IMR-90 (cell line): ENCODE measurements at regions not wholly inside any gene's neighbourhood (a gene's known extent, or its start where the extent isn't known, plus 50 kb on each side); places are given as distances from the start of the nearest gene placed in this dataset.
"Not testable (repeated sequence)": the region's sequence is repeated elsewhere in the genome, so short reads cannot be mapped to it uniquely, and the experiment has no call there.

Source experiments
- ATAC-seq: fragments of 200-7000 bp; cut with Tn5 transposase; 2 replicates; pipeline ENCODE4 v1.9.1; 2020; ENCODE audit warnings: low read depth, mild to moderate bottlenecking, moderate library complexity
- BruUV-seq: library from RNA; stranded (reverse); fragments of 400-500 nt; replicated peaks from 2 replicates; lab custom pipeline; 2021; lab: Mats Ljungman, UMichigan
- CTCF ChIA-PET: fragments of 300-600 bp; formaldehyde crosslinking; extraction: SDS; loops from one replicate; lab custom pipeline; 2021; ENCODE audit warnings: antibody characterized with exemption; lab: Yijun Ruan, JAX
- POLR2A ChIA-PET: fragments of 300-600 bp; sonication (Branson Sonifier 250); formaldehyde crosslinking; loops from one replicate; lab custom pipeline; 2022; ENCODE audit warnings: antibody characterized with exemption; ENCODE audit not compliant: unreplicated experiment; lab: Charles Lee
- DNase-seq: peaks from one replicate; pipeline ENCODE4 v3.0.0; 2013
- H2AFZ ChIP-seq: replicated peaks from 2 replicates; pipeline ENCODE3; 2013; ENCODE audit warnings: low read length, mild to moderate bottlenecking; ENCODE audit not compliant: poor library complexity
- H2AK5ac ChIP-seq: 2 replicates; pipeline ENCODE4 v1.6.1; 2013; ENCODE audit warnings: low read depth, low read length, inconsistent platforms
- H2AK9ac ChIP-seq: replicated peaks from 2 replicates; pipeline ENCODE3; 2013; ENCODE audit warnings: mild to moderate bottlenecking, low read depth, low read length, moderate library complexity; ENCODE audit not compliant: poor library complexity
- H2BK120ac ChIP-seq: 2 replicates; pipeline ENCODE4 v1.6.1; 2013; ENCODE audit warnings: low read depth, low read length, inconsistent platforms
- H2BK15ac ChIP-seq: 3 replicates; pipeline ENCODE4 v1.6.1; 2013; ENCODE audit warnings: low read depth, low read length, inconsistent platforms
- H2BK20ac ChIP-seq: 2 replicates; pipeline ENCODE4 v1.6.1; 2013; ENCODE audit warnings: low read depth, mild to moderate bottlenecking, inconsistent platforms, low read length, moderate library complexity
- H2BK5ac ChIP-seq: 2 replicates; pipeline ENCODE4 v1.6.1; 2013; ENCODE audit warnings: mild to moderate bottlenecking, low read depth, low read length, inconsistent platforms; ENCODE audit not compliant: poor library complexity, severe bottlenecking
- H3K14ac ChIP-seq: replicated peaks from 2 replicates; pipeline ENCODE4 v1.6.1; 2013; ENCODE audit warnings: low read depth, low read length, inconsistent platforms
- H3K18ac ChIP-seq: 2 replicates; pipeline ENCODE4 v1.6.1; 2013; ENCODE audit warnings: low read depth, low read length, control low read depth
- H3K23ac ChIP-seq: 2 replicates; pipeline ENCODE4 v1.6.1; 2013; ENCODE audit warnings: low read depth, low read length, inconsistent platforms
- H3K27ac ChIP-seq: 2 replicates; pipeline ENCODE4 v1.5.1; 2013; ENCODE audit warnings: mild to moderate bottlenecking, control low read depth, low read length; ENCODE audit not compliant: insufficient read depth
- H3K27me3 ChIP-seq: 2 replicates; pipeline ENCODE4 v1.6.1; 2013; ENCODE audit warnings: low read length; ENCODE audit not compliant: control insufficient read depth, insufficient read depth
- H3K36me3 ChIP-seq: 2 replicates; pipeline ENCODE4 v1.6.1; 2013; ENCODE audit warnings: low read length, mixed read lengths; ENCODE audit not compliant: control insufficient read depth, insufficient read depth
- H3K4ac ChIP-seq: 2 replicates; pipeline ENCODE4 v1.6.1; 2013; ENCODE audit warnings: low read depth, low read length, inconsistent platforms
- H3K4me1 ChIP-seq: 2 replicates; pipeline ENCODE4 v1.6.1; 2013; ENCODE audit warnings: low read length, mixed read lengths; ENCODE audit not compliant: control insufficient read depth, insufficient read depth
- H3K4me2 ChIP-seq: 2 replicates; pipeline ENCODE4 v1.6.1; 2013; ENCODE audit warnings: low read depth, mild to moderate bottlenecking, control low read depth, low read length, moderate library complexity
- H3K4me3 ChIP-seq: 2 replicates; pipeline ENCODE4 v1.5.1; 2013; ENCODE audit warnings: low read depth, mild to moderate bottlenecking, control low read depth, low read length, moderate library complexity; ENCODE audit not compliant: insufficient read depth
- H3K56ac ChIP-seq: 2 replicates; pipeline ENCODE4 v1.6.1; 2013; ENCODE audit warnings: low read length, inconsistent platforms; ENCODE audit not compliant: insufficient read depth; ENCODE audit errors: extremely low read depth
- H3K79me1 ChIP-seq, 2 experiments: 2 replicates each; pipeline ENCODE4 v1.6.1; 2013; ENCODE audit warnings: low read length in 2 of 2, inconsistent platforms in 1 of 2, low read depth in 1 of 2
- H3K9ac ChIP-seq: 2 replicates; pipeline ENCODE4 v1.6.1; 2013; ENCODE audit warnings: low read depth, low read length, control low read depth
- H3K9me1 ChIP-seq: 2 replicates; pipeline ENCODE4 v1.6.1; 2013; ENCODE audit warnings: low read length, inconsistent platforms; ENCODE audit not compliant: insufficient read depth
- H3K9me3 ChIP-seq: 2 replicates; pipeline ENCODE4 v1.6.1; 2013; ENCODE audit warnings: low read length; ENCODE audit not compliant: control insufficient read depth, insufficient read depth
- H4K20me1 ChIP-seq: 2 replicates; pipeline ENCODE4 v1.6.1; 2013; ENCODE audit warnings: low read length, inconsistent platforms; ENCODE audit not compliant: insufficient read depth
- H4K5ac ChIP-seq: 2 replicates; pipeline ENCODE4 v1.6.1; 2013; ENCODE audit warnings: mild to moderate bottlenecking, low read depth, low read length, control low read depth
- H4K8ac ChIP-seq, 2 experiments: 2 replicates each; pipeline ENCODE4 v1.6.1; 2013; ENCODE audit warnings: low read depth in 2 of 2, low read length in 2 of 2, control low read depth in 1 of 2, inconsistent platforms in 1 of 2
- H4K91ac ChIP-seq: 2 replicates; pipeline ENCODE4 v1.6.1; 2013; ENCODE audit warnings: low read depth, low read length, inconsistent platforms; ENCODE audit not compliant: insufficient read depth
- FOS ChIP-seq: fragments of 150-350 bp; IDR thresholded peaks from 2 replicates; pipeline ENCODE4 v1.6.1; 2016; ENCODE audit warnings: low read depth, low read length
- MAFK ChIP-seq: IDR thresholded peaks from 2 replicates; pipeline ENCODE4 v1.6.1; 2012; ENCODE audit warnings: low read depth, low read length, improper control_type of control experiment
- POLR2A ChIP-seq: IDR thresholded peaks from 2 replicates; pipeline ENCODE4 v1.6.1; 2012; ENCODE audit warnings: mild to moderate bottlenecking, low read depth, low read length
- RAD21 ChIP-seq: IDR thresholded peaks from 2 replicates; pipeline ENCODE4 v1.6.1; 2012; ENCODE audit warnings: low read length, improper control_type of control experiment
- RCOR1 ChIP-seq: IDR thresholded peaks from 2 replicates; pipeline ENCODE4 v1.6.1; 2012; ENCODE audit warnings: mild to moderate bottlenecking, low read length, improper control_type of control experiment; ENCODE audit not compliant: insufficient replicate concordance
- WGBS, 2 experiments: methylation state at CpG; one replicate each; pipeline versions ENCODE4 v1.1.5 to v1.1.7; 2013; ENCODE audit warnings: missing lambda C conversion rate in 2 of 2; ENCODE audit not compliant: insufficient read length in 1 of 2; ENCODE audit errors: extremely low coverage in 2 of 2; 5-methylcytosine and 5-hydroxymethylcytosine counted together
- dilution Hi-C: fragments of 300-500 bp; cut with HindIII; formaldehyde crosslinking; loops from one replicate; pipeline ENCODE4 v1.14.3; 2018; ENCODE audit warnings: low sequenced_read_pairs; ENCODE audit not compliant: unreplicated experiment
- in situ Hi-C: fragments of 300-500 bp; cut with MboI; formaldehyde crosslinking; loops from 3 replicates; pipeline ENCODE4 v1.14.3; 2019; ENCODE audit warnings: low sequenced_read_pairs, inconsistent platforms, mixed read lengths
- intact Hi-C: fragments of 100-400 bp; cut with micrococcal nuclease; formaldehyde crosslinking; loops from 2 replicates; pipeline ENCODE4 v1.10.0; 2022

DNA sequence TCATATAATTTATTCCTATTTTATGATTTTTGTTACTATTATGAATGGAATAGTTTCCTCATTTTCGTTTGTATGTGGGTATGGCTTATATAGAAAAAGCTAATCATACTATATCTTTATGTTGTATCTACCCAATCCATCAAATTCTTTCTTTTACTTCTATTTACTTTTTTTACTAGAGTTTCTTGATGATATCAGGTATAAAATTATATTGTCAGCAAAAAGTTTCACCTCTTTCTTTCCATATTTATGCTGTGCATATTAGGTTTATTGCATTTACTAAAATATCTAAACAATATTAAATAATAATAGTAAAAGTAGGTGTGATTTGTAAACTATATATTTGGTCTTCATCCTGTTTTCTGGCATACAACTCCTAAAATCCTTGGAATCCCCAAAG lies 146.7 kb upstream of the PLXNC1 start:
- Histone ChIP-seq H3K9me3 (no peaks in the 10 kb centered on the region), H3K4ac (no peak overlapping the region), H4K8ac (no peak overlapping the region), H3K79me1 (no peaks in the 10 kb centered on the region), H3K18ac (no peak overlapping the region), H3K4me3 (no peak overlapping the region), H3K56ac (no peak overlapping the region), H3K4me2 (no peak overlapping the region), H2BK20ac (no peak overlapping the region), H2AK9ac (no peak overlapping the region), H2BK5ac (no peak overlapping the region), H3K36me3 (no peaks in the 10 kb centered on the region), H3K23ac (no peak overlapping the region), H3K9ac (no peak overlapping the region), H2BK15ac (no peak overlapping the region), H3K4me1 (no peaks in the 10 kb centered on the region), H4K20me1 (no peaks in the 10 kb centered on the region), H3K14ac (no peak overlapping the region), H2BK120ac (no peak overlapping the region), H3K27ac (no peak overlapping the region), H2AK5ac (no peak overlapping the region), H3K27me3 (no peaks in the 10 kb centered on the region), H3K9me1 (no peaks in the 10 kb centered on the region), H4K5ac (no peak overlapping the region), H4K91ac (no peak overlapping the region), H2AFZ (no peak overlapping the region)
- in situ Hi-C loops (no loop called here), intact Hi-C loops (no loop called here), dilution Hi-C loops (no loop called here)
- no TSS peak for BruUV-seq
- ATAC-seq (no peak), DNase-seq (no peak)
- CTCF ChIA-PET = interaction anchor here (0.6 kb wide), 1 partner anchor 38 kb away, joined by 3 read pairs; no protein-coding TSS in a partner anchor
- POLR2A ChIA-PET = no interaction called here
- TF ChIP-seq RCOR1 = no peak
- no peak for TF ChIP-seq POLR2A
- no peak for TF ChIP-seq RAD21
- TF ChIP-seq MAFK = peak; percentile 23; the same call in 1 of the 2 replicates
- no peak for TF ChIP-seq FOS
- no CpG with 5 or more reads among the region's 1 CpG for WGBS, 2 experiments

DNA sequence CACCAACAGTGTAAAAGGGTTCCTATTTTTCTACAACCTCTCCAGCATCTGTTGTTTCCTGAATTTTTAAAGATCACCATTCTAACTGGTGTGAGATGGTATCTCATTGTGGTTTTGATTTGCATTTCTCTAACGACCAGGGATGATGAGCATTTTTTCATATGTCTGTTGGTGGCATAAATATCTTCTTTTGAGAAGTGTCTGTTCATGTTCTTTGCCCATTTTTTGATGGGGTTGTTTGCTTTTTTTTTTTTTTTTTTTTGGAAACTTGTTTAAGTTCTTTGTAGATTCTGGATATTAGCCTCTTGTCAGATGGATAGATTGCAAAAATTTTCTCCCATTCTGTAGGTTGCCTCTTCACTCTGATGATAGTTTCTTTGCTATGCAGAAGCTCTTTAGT lies 145.5 kb upstream of the PLXNC1 start:
- intact Hi-C loops, H4K8ac ChIP-seq, DNase-seq, H3K14ac ChIP-seq, H2BK15ac ChIP-seq, dilution Hi-C loops, H3K79me1 ChIP-seq, H4K20me1 ChIP-seq, H3K27me3 ChIP-seq, H2BK5ac ChIP-seq, H3K56ac ChIP-seq, H4K91ac ChIP-seq, H2AK5ac ChIP-seq, CTCF ChIA-PET, H3K23ac ChIP-seq, H3K27ac ChIP-seq, H3K9me3 ChIP-seq, H3K4me2 ChIP-seq, H2AFZ ChIP-seq, H3K4me3 ChIP-seq, H4K5ac ChIP-seq, POLR2A ChIA-PET, BruUV-seq, H3K4me1 ChIP-seq, H3K36me3 ChIP-seq, in situ Hi-C loops, H3K9ac ChIP-seq, H3K9me1 ChIP-seq, H2AK9ac ChIP-seq, H3K18ac ChIP-seq, H2BK120ac ChIP-seq, H3K4ac ChIP-seq, ATAC-seq, H2BK20ac ChIP-seq: not testable (repeated sequence)
- WGBS, 2 experiments = no CpG with 5 or more reads among the region's 1 CpG
